ENCODE measurements at regions not wholly inside any gene's neighbourhood (a gene's known extent, or its start where the extent isn't known, plus 50 kb on each side); places are given as distances from the start of the nearest gene placed in this dataset.

GRCh38 chr15:96695426-96695825 lies 364.9 kb downstream of the NR2F2 start:
- ATAC-seq (no peak), DNase-seq (ENCODE audit: low spot score) (no peak)
- no peak overlapping the region for H3K27ac Mint-ChIP-seq
- no peak for TF ChIP-seq ZNF512 (CRISPR knock-in tag; IDR thresholded peaks at IDR 0.05; ENCODE audit: borderline replicate concordance)
- TF ChIP-seq ZNF138 (CRISPR knock-in tag; conservative IDR thresholded peaks at IDR 0.05), result no peak
- no peak for TF ChIP-seq HMGXB4 (CRISPR knock-in tag; IDR thresholded peaks at IDR 0.05)
- TF ChIP-seq AR (CRISPR knock-in tag; IDR thresholded peaks at IDR 0.05), result no peak
- TF ChIP-seq NR1H2 (CRISPR knock-in tag; IDR thresholded peaks at IDR 0.05), result no peak
- TF ChIP-seq JAZF1 (CRISPR knock-in tag; IDR thresholded peaks at IDR 0.05), result no peak
- TF ChIP-seq, protein P1, sequence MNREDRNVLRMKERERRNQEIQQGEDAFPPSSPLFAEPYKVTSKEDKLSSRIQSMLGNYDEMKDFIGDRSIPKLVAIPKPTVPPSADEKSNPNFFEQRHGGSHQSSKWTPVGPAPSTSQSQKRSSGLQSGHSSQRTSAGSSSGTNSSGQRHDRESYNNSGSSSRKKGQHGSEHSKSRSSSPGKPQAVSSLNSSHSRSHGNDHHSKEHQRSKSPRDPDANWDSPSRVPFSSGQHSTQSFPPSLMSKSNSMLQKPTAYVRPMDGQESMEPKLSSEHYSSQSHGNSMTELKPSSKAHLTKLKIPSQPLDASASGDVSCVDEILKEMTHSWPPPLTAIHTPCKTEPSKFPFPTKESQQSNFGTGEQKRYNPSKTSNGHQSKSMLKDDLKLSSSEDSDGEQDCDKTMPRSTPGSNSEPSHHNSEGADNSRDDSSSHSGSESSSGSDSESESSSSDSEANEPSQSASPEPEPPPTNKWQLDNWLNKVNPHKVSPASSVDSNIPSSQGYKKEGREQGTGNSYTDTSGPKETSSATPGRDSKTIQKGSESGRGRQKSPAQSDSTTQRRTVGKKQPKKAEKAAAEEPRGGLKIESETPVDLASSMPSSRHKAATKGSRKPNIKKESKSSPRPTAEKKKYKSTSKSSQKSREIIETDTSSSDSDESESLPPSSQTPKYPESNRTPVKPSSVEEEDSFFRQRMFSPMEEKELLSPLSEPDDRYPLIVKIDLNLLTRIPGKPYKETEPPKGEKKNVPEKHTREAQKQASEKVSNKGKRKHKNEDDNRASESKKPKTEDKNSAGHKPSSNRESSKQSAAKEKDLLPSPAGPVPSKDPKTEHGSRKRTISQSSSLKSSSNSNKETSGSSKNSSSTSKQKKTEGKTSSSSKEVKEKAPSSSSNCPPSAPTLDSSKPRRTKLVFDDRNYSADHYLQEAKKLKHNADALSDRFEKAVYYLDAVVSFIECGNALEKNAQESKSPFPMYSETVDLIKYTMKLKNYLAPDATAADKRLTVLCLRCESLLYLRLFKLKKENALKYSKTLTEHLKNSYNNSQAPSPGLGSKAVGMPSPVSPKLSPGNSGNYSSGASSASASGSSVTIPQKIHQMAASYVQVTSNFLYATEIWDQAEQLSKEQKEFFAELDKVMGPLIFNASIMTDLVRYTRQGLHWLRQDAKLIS (CRISPR knock-in tag; IDR thresholded peaks at IDR 0.05; ENCODE audit: borderline replicate concordance), result no peak
- TF ChIP-seq, protein P2, sequence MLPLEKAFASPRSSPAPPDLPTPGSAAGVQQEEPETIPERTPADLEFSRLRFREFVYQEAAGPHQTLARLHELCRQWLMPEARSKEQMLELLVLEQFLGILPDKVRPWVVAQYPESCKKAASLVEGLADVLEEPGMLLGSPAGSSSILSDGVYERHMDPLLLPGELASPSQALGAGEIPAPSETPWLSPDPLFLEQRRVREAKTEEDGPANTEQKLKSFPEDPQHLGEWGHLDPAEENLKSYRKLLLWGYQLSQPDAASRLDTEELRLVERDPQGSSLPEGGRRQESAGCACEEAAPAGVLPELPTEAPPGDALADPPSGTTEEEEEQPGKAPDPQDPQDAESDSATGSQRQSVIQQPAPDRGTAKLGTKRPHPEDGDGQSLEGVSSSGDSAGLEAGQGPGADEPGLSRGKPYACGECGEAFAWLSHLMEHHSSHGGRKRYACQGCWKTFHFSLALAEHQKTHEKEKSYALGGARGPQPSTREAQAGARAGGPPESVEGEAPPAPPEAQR (CRISPR knock-in tag; IDR thresholded peaks at IDR 0.05), result no peak
- TF ChIP-seq FOXP1 (CRISPR knock-in tag; IDR thresholded peaks at IDR 0.05; ENCODE audit: borderline replicate concordance), result no peak
- no peak for TF ChIP-seq GRHL2 (CRISPR knock-in tag; IDR thresholded peaks at IDR 0.05; ENCODE audit: insufficient replicate concordance, severe bottlenecking)
- no peak for TF ChIP-seq NR3C1 (CRISPR knock-in tag; conservative IDR thresholded peaks at IDR 0.05; ENCODE audit: low read depth)
- no peak for TF ChIP-seq ATF2 (CRISPR knock-in tag; IDR thresholded peaks at IDR 0.05; ENCODE audit: borderline replicate concordance, low read depth)
- TF ChIP-seq, protein P3, sequence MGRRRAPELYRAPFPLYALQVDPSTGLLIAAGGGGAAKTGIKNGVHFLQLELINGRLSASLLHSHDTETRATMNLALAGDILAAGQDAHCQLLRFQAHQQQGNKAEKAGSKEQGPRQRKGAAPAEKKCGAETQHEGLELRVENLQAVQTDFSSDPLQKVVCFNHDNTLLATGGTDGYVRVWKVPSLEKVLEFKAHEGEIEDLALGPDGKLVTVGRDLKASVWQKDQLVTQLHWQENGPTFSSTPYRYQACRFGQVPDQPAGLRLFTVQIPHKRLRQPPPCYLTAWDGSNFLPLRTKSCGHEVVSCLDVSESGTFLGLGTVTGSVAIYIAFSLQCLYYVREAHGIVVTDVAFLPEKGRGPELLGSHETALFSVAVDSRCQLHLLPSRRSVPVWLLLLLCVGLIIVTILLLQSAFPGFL (CRISPR knock-in tag; IDR thresholded peaks at IDR 0.05; ENCODE audit: borderline replicate concordance), result no peak
- no peak for TF ChIP-seq MYBL2 (CRISPR knock-in tag; IDR thresholded peaks at IDR 0.05)
- no peak for TF ChIP-seq GTF2I (CRISPR knock-in tag; conservative IDR thresholded peaks at IDR 0.05)
- no peak for TF ChIP-seq ELF4 (CRISPR knock-in tag; IDR thresholded peaks at IDR 0.05; ENCODE audit: low read depth)
- CTCF ChIA-PET, result no interaction called here
- no peaks in the 10 kb centered on the region for H3K27me3 Mint-ChIP-seq (ENCODE audit: low read depth)
- H3K36me3 Mint-ChIP-seq, result peaks cover 4% of the 10 kb centered on the region
- H3K9me3 Mint-ChIP-seq, result peaks cover 4% of the 10 kb centered on the region
- peaks cover 40% of the 10 kb centered on the region for H3K4me1 Mint-ChIP-seq
- H3K4me3 Mint-ChIP-seq, result no peak overlapping the region
- POLR2A ChIA-PET, result no interaction called here

All from WTC11 (cell line).